DND-41 (cell line): ENCODE measurements at regions not wholly inside any gene's neighbourhood (a gene's known extent, or its start where the extent isn't known, plus 50 kb on each side); places are given as distances from the start of the nearest gene placed in this dataset.

Experiments
- ATAC-seq: fragments of 200-7000 bp; cut with Tn5 transposase; 3 replicates; pipeline ENCODE4 v1.9.1; 2021; ENCODE audit warnings: low read depth; ENCODE audit not compliant: insufficient read depth
- DNase-seq: peaks from one replicate; pipeline ENCODE4 v3.0.0-alpha.2; 2020
- H2AFZ ChIP-seq: 2 replicates; pipeline ENCODE4 v1.6.0; 2012; ENCODE audit warnings: low read depth, low read length
- H3K27ac ChIP-seq: 2 replicates; pipeline ENCODE4 v1.5.1; 2012; ENCODE audit warnings: low read length, inconsistent platforms
- H3K27me3 ChIP-seq: fragments of 200-600 bp; sonication (generic); 2 replicates; pipeline ENCODE4 v1.6.0; 2012; ENCODE audit warnings: low read length, mild to moderate bottlenecking, inconsistent platforms; ENCODE audit not compliant: insufficient read depth, poor library complexity
- H3K36me3 ChIP-seq: 2 replicates; pipeline ENCODE4 v1.5.1; 2012; ENCODE audit warnings: low read length, inconsistent platforms; ENCODE audit not compliant: insufficient read depth
- H3K4me1 ChIP-seq: 2 replicates; pipeline ENCODE4 v1.5.1; 2012; ENCODE audit warnings: mild to moderate bottlenecking, low read length; ENCODE audit not compliant: insufficient read depth
- H3K4me2 ChIP-seq: 2 replicates; pipeline ENCODE4 v1.6.0; 2012; ENCODE audit warnings: mild to moderate bottlenecking, moderate library complexity, low read length, inconsistent platforms; ENCODE audit not compliant: insufficient read depth
- H3K4me3 ChIP-seq, 2 experiments: fragments of 200-600 bp in 1 of 2; shearing (Covaris generic) in 1 of 2; 2 replicates each; pipeline ENCODE4 v1.5.1; 2012 to 2016; ENCODE audit warnings: inconsistent platforms in 2 of 2, low read length in 2 of 2, mild to moderate bottlenecking in 2 of 2, low read depth in 1 of 2, moderate library complexity in 1 of 2
- H3K79me2 ChIP-seq: 2 replicates; pipeline ENCODE4 v1.6.0; 2012; ENCODE audit warnings: low read length, inconsistent platforms; ENCODE audit not compliant: insufficient read depth
- H3K9ac ChIP-seq: 2 replicates; pipeline ENCODE4 v1.6.0; 2012; ENCODE audit warnings: low read depth, mild to moderate bottlenecking, inconsistent platforms, low read length, moderate library complexity
- H3K9me3 ChIP-seq: 2 replicates; pipeline ENCODE4 v1.5.1; 2012; ENCODE audit warnings: low read length, moderate library complexity, mild to moderate bottlenecking, inconsistent platforms; ENCODE audit not compliant: insufficient read depth, severe bottlenecking
- H4K20me1 ChIP-seq: 2 replicates; pipeline ENCODE4 v1.6.0; 2012; ENCODE audit warnings: low read length; ENCODE audit not compliant: insufficient read depth
- CTCF ChIP-seq: IDR thresholded peaks from 2 replicates; pipeline ENCODE4 v1.5.1; 2012; ENCODE audit warnings: borderline replicate concordance, low read length, moderate library complexity, mild to moderate bottlenecking; ENCODE audit not compliant: poor library complexity, severe bottlenecking; ENCODE audit errors: extremely low read depth
- EZH2 ChIP-seq: IDR thresholded peaks from 3 replicates; pipeline ENCODE4 v1.6.1; 2012; ENCODE audit warnings: borderline replicate concordance, low read depth, mild to moderate bottlenecking, moderate library complexity, low read length, inconsistent platforms; ENCODE audit not compliant: severe bottlenecking

- Histone ChIP-seq H3K4me2 (no peak overlapping the region), H3K79me2 (no peaks in the 10 kb centered on the region), H3K9me3 (no peaks in the 10 kb centered on the region), H3K9ac (no peak overlapping the region), H4K20me1 (no peaks in the 10 kb centered on the region), H3K36me3 (no peaks in the 10 kb centered on the region), H2AFZ (no peak overlapping the region), H3K4me3 (no peak overlapping the region), H3K27ac (no peak overlapping the region), H3K4me1 (no peaks in the 10 kb centered on the region), H3K27me3 (no peaks in the 10 kb centered on the region)
- ATAC-seq: no peak
- TF ChIP-seq CTCF (no peak), EZH2 (no peak)
- no peak for DNase-seq
Observed at GRCh38 chr4:124085561-124086180, 626.9 kb downstream of the ANKRD50 start.

- ATAC-seq: no peak
- Histone ChIP-seq H2AFZ (no peak overlapping the region), H4K20me1 (no peaks in the 10 kb centered on the region), H3K27me3 (no peaks in the 10 kb centered on the region), H3K4me3 (no peak overlapping the region), H3K4me2 (no peak overlapping the region), H3K79me2 (no peaks in the 10 kb centered on the region), H3K9me3 (no peaks in the 10 kb centered on the region), H3K27ac (no peak overlapping the region), H3K4me1 (no peaks in the 10 kb centered on the region), H3K9ac (no peak overlapping the region), H3K36me3 (no peaks in the 10 kb centered on the region)
- no peak for DNase-seq
- TF ChIP-seq CTCF: no peak
- no peak for TF ChIP-seq EZH2
Observed at GRCh38 chr4:124090021-124090420, 622.5 kb downstream of the ANKRD50 start.

GRCh38 chr4:124092101-124092500 lies 620.4 kb downstream of the ANKRD50 start:
- Histone ChIP-seq H3K4me1 (no peaks in the 10 kb centered on the region), H3K4me2 (no peak overlapping the region), H3K27me3 (no peaks in the 10 kb centered on the region), H3K79me2 (no peaks in the 10 kb centered on the region), H3K27ac (no peak overlapping the region), H2AFZ (no peak overlapping the region), H3K9me3 (no peaks in the 10 kb centered on the region), H3K9ac (no peak overlapping the region), H4K20me1 (no peaks in the 10 kb centered on the region), H3K4me3 (no peak overlapping the region), H3K36me3 (no peaks in the 10 kb centered on the region)
- DNase-seq (no peak), ATAC-seq (no peak)
- TF ChIP-seq CTCF (no peak), EZH2 (no peak)
